ENCODE measurements at regions not wholly inside any gene's neighbourhood (a gene's known extent, or its start where the extent isn't known, plus 50 kb on each side); places are given as distances from the start of the nearest gene placed in this dataset.

DNA sequence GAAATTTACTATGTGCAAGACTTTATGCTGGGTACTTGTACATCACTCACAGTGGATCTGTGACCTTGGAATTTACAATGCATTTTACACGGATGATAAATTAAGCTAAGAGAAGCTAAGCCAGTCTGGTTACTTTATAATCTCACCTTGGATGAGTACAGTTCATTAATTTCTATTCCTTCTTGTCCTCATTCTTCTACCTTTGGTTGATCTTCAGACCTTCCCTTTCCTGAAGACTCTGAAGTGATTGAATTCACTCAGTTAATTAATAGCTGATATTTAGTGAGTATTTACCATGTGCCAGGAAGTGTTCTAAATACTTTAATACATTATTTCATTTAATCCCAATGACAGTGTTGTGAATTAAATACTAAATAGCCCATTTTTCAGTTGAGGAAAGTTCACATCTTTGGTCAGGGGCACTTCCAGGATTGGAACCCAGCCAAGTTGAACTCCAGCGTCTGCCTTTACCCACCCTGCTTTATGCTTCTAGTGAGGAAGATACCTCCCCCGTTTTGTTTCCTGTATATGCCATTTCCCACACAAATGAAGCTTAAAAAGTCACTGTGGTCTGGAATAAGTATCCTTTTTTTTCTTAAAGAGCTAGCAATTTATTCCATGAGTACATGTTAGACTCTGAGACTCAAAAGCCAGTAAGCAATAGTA lies 146.6 kb downstream of the TLR5 start:
- DNase-seq (ENCODE audit: low read depth) = no peak

DNA sequence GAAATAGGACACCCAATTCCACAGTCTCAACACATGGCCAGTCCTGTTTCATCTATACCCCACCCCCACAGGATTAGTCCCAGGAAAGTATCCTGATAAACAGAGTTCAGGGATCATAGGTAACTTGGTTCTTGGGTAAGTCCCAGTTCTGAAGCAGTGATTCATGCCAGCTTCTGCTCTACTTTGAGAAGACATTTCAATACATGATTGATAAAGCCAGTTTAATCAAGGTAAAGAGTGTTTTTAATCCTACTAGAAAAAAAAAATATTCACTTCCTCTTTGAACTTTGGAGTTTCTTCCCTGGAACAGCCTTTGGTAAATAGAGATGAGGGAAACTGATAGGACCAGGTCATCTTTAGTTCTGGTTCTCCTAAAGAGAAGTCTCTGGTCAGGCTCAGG lies 142.4 kb downstream of the TLR5 start:
- DNase-seq (ENCODE audit: low read depth) = no peak

DNA sequence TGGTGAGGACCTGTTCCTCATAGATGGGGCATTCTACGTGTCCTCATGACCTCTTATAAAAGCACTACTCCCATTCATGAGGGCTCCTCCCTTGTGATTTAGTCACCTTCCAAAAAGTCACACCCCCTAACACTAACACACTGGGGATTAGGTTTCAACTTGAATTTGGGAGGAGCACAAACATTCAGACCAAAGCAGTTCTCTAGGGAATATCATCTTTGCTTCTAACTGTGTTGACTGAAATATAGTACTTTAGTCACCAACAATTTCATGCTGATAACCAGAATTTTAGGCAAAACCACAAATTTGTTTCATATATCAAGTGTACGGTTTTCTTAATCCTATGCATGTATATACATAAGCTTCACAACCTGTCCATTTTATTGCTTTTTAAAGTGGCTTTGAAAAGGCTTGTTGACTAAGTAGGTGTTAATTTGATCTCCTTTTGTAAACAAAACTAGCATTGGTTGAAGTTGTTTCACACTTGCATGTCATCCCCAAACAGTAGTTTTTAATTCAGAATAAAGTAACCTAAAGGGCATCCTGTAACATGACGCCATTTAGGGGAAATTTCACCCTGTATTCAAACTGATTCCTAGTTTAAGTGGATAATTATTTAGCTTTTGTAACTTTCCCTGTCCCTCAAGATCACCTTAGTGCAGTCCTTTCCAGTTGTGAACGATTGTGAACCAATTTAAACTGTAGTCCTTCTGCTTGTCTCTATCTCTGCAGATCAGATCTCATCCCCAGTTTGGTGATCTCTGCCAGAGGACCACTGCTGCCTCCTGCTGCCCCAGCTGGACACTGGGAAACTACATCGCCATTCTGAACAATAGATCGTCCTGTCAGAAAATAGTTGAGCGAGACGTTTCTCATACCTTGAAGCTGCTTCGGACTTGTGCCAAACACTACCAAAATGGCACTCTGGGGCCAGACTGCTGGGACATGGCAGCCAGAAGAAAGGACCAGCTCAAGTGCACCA lies 141.1 kb downstream of the TLR5 start:
- no peak for DNase-seq (ENCODE audit: low read depth)

DNA sequence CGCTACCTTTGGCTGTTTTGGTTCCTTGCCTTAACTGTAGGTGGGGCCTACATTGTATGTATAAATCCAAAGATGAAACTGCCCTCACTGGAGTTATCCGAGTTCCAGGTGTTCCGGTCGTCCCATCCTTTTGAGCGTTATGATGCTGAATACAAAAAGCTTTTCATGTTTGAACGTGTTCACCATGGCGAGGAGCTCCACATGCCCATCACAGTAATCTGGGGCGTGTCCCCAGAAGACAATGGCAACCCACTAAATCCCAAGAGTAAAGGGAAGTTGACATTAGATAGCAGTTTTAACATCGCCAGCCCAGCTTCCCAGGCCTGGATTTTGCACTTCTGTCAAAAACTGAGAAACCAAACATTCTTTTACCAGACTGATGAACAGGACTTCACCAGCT lies 139.5 kb downstream of the TLR5 start:
- no peak for DNase-seq (ENCODE audit: low read depth)

- no peak for DNase-seq (ENCODE audit: low read depth)
These were observed 136.7 kb downstream of the TLR5 start for GRCh38 chr1:223006371-223006770.

DNA sequence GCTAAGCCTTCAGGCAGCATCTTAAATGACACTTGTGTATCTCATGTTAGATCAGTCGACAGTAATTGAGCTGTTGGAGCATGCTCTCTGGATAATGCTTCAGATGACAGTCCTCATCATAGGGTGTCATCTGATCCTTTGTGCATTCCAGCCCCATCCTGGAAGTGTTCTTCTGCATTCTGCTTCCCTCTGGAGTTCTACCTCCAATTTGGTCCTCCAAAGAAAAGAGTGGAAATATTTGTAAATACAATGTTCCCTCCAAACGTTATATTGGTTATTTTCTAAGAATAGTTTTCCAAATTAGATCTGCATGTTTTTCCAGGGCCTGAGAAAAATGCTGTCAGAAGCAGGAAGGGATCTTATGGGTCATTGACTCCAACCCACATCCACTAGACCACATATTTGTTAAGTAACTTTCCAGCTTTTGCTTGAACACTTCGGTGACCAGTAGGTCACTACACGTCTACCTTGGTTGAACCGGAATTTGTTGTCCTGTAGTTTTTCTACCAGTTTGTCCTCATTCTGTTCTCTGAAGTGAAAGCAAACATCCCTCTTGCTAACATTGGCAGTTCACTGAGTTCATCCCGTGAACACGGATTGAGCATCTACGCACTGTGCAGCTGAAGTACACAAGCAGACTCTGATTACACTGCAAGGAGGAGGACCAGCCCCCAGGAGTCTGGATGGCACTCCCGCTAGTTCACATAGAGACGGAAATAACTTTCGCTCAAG lies 136.0 kb downstream of the TLR5 start:
- DNase-seq (ENCODE audit: low read depth) = peak; percentile 48

GRCh38 chr1:223007935-223008334 lies 135.1 kb downstream of the TLR5 start:
- DNase-seq (ENCODE audit: low read depth) = no peak

GRCh38 chr1:223008808-223009207 lies 134.2 kb downstream of the TLR5 start:
- DNase-seq (ENCODE audit: low read depth) = no peak

GRCh38 chr1:223009406-223009805 lies 133.6 kb downstream of the TLR5 start:
- DNase-seq (ENCODE audit: low read depth) = no peak

DNA sequence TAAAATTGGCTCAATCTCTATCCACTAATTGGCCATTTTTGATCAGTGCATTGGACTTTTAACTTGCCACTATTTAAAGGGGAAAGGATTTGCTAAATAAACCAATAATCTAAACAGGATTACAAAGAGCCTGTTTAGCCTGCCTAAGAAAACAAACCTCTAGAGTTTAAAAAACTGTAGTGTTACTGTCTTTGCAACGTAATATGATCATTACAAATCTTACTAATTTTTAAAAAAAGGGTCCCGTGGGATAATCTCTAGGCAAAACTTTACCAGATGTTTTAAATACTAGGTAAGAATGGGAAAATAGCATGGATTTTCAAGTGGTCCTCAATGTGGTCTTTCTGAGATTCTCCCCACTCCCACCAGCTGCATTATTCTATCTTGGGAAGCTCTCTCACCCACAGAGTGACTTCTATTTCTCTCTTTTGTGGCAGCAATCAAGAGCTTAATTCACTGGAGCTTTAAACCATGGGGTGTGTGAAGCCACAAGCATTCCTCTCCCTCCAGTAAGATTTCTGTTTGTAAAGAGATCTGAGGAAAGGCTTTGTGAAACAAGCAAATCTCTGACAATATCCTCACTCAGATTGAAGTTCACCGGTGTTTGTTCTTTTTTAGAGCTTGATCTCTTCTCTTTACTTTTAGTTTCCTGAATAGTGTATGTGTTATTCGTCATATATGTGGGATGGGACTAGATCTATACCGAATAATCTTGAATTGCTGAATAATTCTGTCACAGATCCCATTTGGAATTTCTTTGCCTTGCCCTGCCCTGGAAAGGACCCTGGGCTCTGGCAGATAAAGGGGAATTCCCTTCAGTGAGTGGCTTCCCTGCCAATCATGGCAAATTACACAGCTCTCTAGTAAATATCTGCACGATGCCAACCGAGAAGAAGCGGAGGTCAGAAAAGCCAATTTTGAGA lies 132.2 kb downstream of the TLR5 start:
- DNase-seq (ENCODE audit: low read depth) = no peak

GRCh38 chr1:223011505-223011856 lies 131.6 kb downstream of the TLR5 start:
- DNase-seq (ENCODE audit: low read depth) = no peak

GRCh38 chr1:223012176-223012788 lies 130.8 kb downstream of the TLR5 start:
- DNase-seq (ENCODE audit: low read depth) = no peak

GRCh38 chr1:223012938-223013337 lies 130.1 kb downstream of the TLR5 start:
- DNase-seq (ENCODE audit: low read depth) = no peak

DNA sequence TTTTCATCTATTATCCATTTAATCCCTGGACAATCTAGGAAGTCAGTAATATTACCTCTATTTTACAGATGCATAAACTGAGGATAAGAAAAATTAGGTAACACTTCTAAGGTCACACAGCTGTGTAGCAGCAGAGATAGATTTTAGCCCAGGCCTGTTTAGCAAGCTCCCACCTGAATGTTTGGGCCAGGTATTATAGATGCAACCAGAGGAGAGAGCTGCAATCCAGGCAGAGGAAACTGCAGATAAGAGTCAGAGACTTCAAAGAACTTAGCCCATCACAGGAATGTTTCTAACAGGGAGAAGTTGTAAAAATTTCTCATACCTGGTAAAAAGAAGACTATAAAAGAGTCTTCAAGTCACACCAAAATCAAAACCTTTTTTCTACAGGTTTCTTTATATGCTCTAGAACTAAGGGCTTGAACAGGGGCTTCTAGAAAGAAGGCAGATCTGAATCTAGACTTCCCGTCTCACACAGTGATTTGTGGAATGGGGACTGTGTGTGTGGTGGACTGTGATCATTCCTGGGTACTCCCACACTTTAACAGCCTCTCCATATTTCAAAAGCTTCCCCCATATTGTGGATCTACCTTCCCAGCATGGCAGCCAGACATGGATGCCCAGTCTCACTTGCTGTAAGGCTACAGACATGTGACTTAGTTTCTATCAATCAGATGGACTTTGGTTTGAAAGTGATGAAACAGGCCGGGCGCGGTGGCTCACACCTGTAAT lies 128.7 kb downstream of the TLR5 start:
- DNase-seq (ENCODE audit: low read depth) = no peak

DNA sequence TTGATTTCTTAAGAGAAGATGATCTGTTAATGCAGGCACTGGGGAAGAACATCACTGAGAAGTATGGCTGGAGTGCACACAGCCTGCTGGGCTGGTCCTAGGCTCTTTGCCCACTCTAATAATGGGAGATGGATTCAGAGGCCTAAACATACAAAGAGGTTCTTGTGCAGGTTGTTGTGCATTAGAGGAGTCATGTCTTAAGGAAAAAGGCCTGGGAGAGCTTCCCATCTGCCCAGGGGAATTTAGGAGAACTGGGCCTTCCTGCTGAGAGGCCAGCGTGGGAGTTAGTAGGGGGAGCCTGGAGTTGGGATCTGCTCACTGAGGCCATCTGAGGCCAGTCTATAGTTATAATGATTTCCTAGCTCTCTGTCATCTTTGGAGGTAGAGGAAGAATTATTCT lies 126.7 kb downstream of the TLR5 start:
- DNase-seq (ENCODE audit: low read depth) = no peak

GRCh38 chr1:223016890-223017289 lies 126.2 kb downstream of the TLR5 start:
- no peak for DNase-seq (ENCODE audit: low read depth)

GRCh38 chr1:223017291-223017690 lies 125.8 kb downstream of the TLR5 start:
- DNase-seq (ENCODE audit: low read depth) = no peak

DNA sequence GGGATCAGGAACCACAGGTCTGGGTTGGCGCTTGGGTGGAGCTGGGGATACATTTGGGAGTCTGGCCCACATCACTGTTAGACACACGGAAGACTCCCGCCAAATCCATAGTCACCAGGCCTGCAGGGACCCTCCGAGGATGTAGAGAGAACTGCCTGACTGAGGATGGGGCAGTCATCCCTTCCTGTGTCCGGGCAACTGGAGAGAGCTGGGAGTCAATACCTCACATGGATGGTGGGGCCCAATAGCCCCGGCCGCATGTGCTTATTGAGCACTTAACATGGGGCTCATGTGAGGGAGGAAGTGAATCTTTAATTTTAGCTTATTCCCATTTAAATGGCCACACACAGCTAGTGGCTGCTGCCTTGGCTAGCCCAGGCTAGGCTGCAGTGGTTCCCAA lies 124.5 kb downstream of the TLR5 start:
- no peak for DNase-seq (ENCODE audit: low read depth)

- no peak for DNase-seq (ENCODE audit: low read depth)
These were observed 123.8 kb downstream of the TLR5 start for GRCh38 chr1:223019256-223019655.

GRCh38 chr1:223020770-223021169 lies 122.3 kb downstream of the TLR5 start:
- DNase-seq (ENCODE audit: low read depth) = no peak
